ENCODE measurements at regions not wholly inside any gene's neighbourhood (a gene's known extent, or its start where the extent isn't known, plus 50 kb on each side); places are given as distances from the start of the nearest gene placed in this dataset.

DNA sequence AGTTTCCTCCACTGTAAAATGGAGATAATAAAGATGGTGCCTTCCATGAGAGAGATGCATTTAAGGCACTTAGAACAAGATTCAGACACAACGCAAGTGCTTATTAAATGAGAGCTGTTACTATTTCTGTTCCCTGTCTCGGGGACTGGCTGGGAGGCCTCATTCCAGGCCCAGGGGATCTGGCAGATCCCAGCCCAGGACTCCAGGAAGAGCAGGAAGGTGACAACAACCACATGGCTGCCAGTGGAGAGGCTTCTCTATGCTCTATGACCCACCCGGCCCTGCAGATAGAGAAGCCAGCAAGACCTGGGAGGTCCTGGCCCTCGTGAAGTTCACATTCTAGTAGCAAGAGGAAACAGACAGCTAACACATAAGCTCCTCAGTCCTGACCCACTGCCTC is 175.5 kb downstream of the ACTL8 start:
- no peak for DNase-seq

DNA sequence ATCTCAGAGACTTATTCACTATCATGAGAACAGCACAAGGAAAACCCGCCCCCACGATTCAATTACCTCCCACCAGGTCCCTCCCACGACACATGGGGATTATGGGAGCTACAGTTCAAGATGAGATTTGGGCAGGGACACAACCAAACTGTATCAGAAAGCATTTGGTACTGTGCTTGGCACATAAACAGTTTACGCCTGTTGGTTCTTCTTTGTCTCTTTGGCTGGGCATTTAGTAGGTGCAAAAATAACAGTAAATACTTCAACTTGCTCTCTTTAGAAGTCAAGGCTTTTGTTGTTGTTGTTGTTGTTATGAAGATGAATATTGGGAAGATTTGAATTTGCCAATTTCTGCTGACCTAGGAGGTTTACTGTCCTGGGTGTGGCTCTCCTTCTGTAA is 175.4 kb upstream of the IGSF21 start:
- DNase-seq: no peak

- no peak for DNase-seq
Measured at GRCh38 chr1:17933501-17933900, 174.1 kb upstream of the IGSF21 start.

- DNase-seq: no peak
Measured at GRCh38 chr1:17933971-17934370, 173.6 kb upstream of the IGSF21 start.

DNA sequence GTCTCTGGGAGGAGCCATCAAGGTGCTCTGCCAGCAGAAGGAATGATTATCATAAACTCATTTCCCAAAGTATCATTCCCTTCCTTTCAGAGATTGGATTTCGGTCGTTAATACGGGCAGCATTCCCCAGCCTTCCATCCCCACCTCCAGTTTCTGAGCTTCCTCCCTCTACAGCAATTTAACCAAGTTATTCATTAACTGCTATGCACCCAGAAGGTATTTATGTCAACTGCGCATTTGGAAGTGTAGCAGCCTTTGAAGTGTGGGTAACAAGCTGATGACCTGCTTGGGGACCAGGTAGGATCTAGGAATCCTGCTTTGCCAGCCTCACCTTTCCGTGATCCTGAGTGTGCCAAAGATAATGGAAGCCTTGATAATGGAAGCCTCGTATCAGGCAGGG is 172.4 kb upstream of the IGSF21 start:
- no peak for DNase-seq

- no peak for DNase-seq
Measured at GRCh38 chr1:17941431-17942189, 166.0 kb upstream of the IGSF21 start.

- DNase-seq: no peak
Measured at GRCh38 chr1:17943506-17943905, 164.1 kb upstream of the IGSF21 start.

DNA sequence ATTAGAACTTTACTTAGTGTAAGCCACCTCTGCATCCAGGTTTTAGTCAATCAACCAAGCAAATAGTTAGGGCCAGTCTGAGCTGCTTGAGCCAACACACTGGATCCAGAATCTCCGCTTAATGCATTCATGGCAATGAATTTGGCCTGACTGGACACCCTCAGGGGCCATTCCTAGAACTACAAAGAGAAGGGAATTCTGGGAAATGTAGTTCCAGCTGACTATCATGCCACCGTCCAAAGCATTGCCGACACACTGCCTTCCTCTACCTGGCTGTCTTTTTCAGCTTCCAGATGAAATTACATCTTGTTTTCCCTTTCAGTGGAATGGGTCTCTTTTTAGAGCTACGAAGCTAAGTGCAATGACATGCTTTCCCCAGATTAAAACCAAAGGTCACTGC is 163.0 kb upstream of the IGSF21 start:
- no peak for DNase-seq

GRCh38 chr1:17946434-17946833 is 161.2 kb upstream of the IGSF21 start:
- DNase-seq: no peak

DNA sequence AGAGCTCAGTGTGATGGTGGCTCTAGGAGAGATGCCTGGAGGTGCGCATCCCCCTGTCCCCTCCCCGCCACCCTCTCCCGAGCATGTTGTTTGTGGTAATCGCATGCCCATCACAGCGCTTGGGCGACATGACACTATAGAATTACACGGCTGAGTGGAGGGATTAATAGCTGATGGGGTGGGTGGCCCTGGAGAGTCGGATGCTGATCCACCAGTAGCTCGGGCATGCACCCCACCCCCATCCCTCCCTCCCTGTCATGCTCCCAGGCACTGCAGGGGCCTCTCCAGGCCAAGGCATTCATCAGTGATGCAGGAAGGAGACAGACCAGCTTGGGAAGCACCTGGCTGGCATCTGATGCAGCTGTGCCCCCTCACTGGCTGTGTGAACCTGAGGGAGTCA is 159.0 kb upstream of the IGSF21 start:
- no peak for DNase-seq

GRCh38 chr1:17949511-17949910 is 158.1 kb upstream of the IGSF21 start:
- no peak for DNase-seq

GRCh38 chr1:17950728-17951127 is 156.9 kb upstream of the IGSF21 start:
- DNase-seq: no peak

DNA sequence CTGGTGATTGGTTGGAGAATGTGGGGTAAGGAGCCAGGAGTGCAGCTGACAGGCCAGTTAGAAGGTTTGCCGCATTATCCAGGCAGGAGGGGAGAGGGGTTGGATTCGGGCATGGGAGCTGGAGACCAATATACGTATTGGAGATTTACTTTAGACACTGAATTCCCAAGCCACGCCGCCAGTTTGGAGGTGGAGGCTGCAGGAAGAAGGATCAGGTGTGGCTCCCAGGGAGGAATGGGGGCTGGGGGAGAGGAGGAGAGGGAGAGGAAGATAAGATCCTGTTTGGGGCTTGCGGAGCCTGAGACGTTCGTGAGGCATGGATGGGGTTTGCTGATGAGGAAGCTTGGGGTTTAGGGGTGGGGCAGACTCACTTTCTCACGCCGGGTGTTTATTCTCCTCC is 155.1 kb upstream of the IGSF21 start:
- DNase-seq: no peak

DNA sequence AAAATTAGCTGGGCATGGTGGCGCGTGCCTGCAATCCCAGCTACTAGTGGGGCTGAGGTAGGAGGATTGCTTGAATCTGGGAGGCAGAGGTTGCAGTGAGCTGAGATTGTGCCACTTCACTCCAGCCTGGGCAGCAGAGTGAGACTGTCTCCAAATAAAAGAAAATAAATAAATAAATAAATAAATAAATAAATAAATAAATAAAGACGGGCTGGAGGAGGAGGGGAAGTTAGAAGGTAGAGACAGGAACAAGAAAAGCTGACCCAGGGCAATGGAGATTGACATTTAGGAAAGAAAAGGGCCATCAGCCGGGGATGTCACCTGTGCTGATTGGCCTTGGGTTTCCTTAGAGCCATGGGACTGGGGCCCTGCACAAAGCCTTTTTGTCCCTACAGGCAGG is 153.7 kb upstream of the IGSF21 start:
- no peak for DNase-seq

GRCh38 chr1:17955302-17956285 is 152.0 kb upstream of the IGSF21 start:
- DNase-seq: no peak

DNA sequence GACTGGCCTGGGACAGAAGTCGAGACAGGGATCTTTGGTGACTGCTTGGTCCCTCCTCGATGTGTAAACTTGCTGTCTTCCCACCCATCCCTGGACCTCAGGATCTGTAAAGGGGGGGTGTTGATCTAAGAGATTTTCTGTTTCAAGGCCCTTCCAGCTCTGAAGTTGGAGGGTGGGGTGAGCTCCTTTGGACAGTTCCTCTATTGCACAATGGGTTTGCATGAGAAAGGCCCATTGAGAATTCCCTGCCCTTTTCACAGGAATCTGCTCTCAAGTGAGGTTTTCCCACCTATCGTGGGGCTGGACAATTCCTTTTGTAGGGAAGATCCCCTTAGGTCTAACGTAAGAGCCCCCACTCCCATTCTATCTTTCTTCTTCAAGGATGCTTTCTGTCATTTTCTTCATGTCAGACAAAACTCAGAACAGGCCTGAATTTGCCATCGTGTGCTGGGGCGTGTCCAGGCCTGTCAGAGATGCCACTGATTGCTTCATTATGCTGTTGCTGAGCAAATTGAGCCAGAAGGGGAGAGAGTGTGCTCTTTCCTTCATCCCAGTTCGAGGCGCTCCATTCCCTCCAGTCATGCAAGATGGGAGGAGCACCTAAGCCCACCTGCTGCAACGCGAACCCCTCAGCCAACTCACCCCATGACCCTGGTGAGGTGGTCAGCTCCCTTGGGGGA is 149.9 kb upstream of the IGSF21 start:
- no peak for DNase-seq

DNA sequence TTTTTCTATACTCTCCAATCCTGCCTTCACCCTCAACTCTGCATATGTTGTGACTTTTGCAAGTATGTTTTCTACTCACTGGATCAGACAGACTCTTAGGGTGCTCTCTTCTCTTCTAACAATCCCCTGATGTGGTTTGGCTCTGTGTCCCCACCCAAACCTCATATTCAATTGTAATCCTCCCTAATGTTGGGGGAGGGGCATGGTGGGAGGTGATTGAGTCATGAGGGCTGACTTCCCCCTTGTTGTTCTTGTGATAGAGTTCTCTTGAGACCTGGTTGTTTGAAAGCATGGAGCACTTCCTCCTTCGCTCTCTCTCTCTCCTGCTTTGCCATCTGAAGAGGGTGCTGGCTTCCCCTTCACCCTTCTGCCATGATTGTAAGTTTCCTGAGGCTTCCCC is 148.9 kb upstream of the IGSF21 start:
- no peak for DNase-seq

DNA sequence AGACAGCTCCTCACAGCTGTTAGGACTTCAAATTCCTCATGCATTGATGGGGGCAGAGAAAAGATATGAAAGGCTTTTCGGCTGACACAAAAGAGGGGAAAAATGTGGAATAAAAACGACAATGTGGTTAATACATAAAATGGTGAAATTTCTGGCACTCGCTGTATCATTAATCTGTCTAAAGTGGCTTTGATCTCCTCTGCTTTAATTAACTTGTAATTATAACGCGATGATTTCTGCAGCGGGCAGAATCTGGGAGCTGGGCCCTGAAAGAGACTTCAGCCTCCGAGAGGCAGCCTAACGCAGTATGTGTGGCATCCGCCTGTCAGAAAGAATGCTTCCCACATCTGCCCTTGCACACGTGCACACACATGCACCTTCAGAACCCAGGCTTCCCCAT is 144.1 kb upstream of the IGSF21 start:
- DNase-seq: no peak

- DNase-seq: no peak
Measured at GRCh38 chr1:17965515-17966100, 142.0 kb upstream of the IGSF21 start.

DNA sequence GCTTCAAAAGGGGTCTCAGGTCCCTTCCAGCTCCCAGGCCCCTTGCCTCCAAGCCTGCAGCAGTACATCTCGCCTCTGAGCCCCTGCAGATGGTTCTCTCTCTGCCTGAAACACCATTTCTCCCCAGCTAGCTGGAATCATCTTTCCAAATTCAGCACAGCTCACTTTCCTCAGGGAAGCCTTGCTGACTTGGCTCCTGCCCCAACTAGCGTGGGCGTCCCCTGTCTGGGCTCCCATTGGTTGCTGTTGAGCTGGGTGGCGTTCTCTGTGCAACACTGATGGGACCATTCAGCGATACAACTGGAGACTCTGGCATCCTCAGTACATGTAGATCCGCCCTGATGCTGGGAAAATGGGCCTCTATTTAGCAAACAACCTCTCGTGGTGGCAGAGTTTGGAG is 141.3 kb upstream of the IGSF21 start:
- no peak for DNase-seq

GRCh38 chr1:17967623-17968255 is 139.9 kb upstream of the IGSF21 start:
- no peak for DNase-seq

DNA sequence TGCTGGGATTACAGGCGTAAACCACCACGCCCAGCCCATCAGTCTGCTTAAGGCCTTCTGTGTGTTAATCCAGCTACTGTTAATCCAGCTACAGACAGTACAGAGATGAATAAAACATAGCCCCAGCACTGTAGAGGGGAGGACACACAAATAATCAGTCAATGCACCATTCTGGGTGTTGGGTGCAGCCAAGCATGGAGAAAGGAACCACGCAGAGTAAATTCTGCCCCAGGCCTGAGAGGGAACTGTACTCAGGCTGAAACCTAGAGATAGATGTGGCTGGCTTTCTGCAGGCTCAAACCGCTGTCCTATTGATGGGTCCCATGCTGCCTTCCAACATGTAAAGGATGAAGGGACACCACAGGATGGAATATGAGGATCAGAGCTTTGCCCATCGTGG is 136.8 kb upstream of the IGSF21 start:
- DNase-seq: no peak
